H1 (cell line): ENCODE measurements at regions not wholly inside any gene's neighbourhood (a gene's known extent, or its start where the extent isn't known, plus 50 kb on each side); places are given as distances from the start of the nearest gene placed in this dataset.

Experiments used
- CTCF ChIA-PET: fragments of 300-600 bp; sonication (Branson Sonifier 250); formaldehyde crosslinking; loops from one replicate; lab custom pipeline; 2021; ENCODE audit not compliant: partially characterized antibody; lab: Charles Lee
- POLR2A ChIA-PET: fragments of 300-600 bp; sonication (Branson Sonifier 250); formaldehyde crosslinking; loops from one replicate; lab custom pipeline; 2021; ENCODE audit warnings: inconsistent platforms; ENCODE audit not compliant: partially characterized antibody; lab: Charles Lee
- DNase-seq, 2 experiments: peaks; one replicate each; pipeline versions ENCODE4 v3.0.0 to v3.0.0-alpha.2; 2010 to 2022; ENCODE audit warnings: low spot score in 2 of 2, low read depth in 1 of 2, mixed read lengths in 1 of 2
- FAIRE-seq: peaks from 2 replicates; lab custom pipeline; 2011; peaks lifted over from hg19 to GRCh38; lab: Jason Lieb, UNC
- H2AFZ ChIP-seq: 2 replicates; pipeline ENCODE4 v1.8.1; 2012; ENCODE audit warnings: low read length, inconsistent platforms
- H2AK5ac ChIP-seq: 2 replicates; pipeline ENCODE4 v1.6.1; 2013; ENCODE audit warnings: low read depth, low read length
- H2BK120ac ChIP-seq: replicated peaks from 2 replicates; pipeline ENCODE3; 2013; ENCODE audit warnings: low read depth, low read length, inconsistent platforms
- H2BK12ac ChIP-seq: 2 replicates; pipeline ENCODE4 v1.6.1; 2013; ENCODE audit warnings: low read depth, low read length
- H2BK15ac ChIP-seq: 2 replicates; pipeline ENCODE4 v1.6.1; 2013; ENCODE audit warnings: low read length
- H2BK20ac ChIP-seq: 2 replicates; pipeline ENCODE4 v1.6.1; 2013; ENCODE audit warnings: low read length
- H2BK5ac ChIP-seq: 2 replicates; pipeline ENCODE4 v1.6.1; 2013; ENCODE audit warnings: low read depth, low read length
- H3K14ac ChIP-seq: 2 replicates; pipeline ENCODE4 v1.6.1; 2013; ENCODE audit warnings: inconsistent platforms; ENCODE audit not compliant: insufficient read length
- H3K18ac ChIP-seq: 2 replicates; pipeline ENCODE4 v1.6.1; 2013; ENCODE audit warnings: low read length; ENCODE audit errors: extremely low read depth
- H3K23ac ChIP-seq: 2 replicates; pipeline ENCODE4 v1.6.1; 2013; ENCODE audit warnings: inconsistent platforms; ENCODE audit not compliant: insufficient read length
- H3K23me2 ChIP-seq: 2 replicates; pipeline ENCODE4 v1.6.1; 2013; ENCODE audit warnings: low read depth, low read length
- H3K27ac ChIP-seq: 2 replicates; pipeline ENCODE4 v1.6.1; 2011; ENCODE audit warnings: low read depth, low read length, inconsistent platforms
- H3K27me3 ChIP-seq, 4 experiments: replicated peaks in 1 of 4; 1 replicate in 1 of 4; 2 replicates in 3 of 4; pipeline versions ENCODE4 v1.6.1 to v1.8.1; 2011 to 2013; ENCODE audit warnings: low read length in 3 of 4, mild to moderate bottlenecking in 3 of 4, inconsistent platforms in 2 of 4, mixed read lengths in 2 of 4, moderate library complexity in 1 of 4; ENCODE audit not compliant: control insufficient read depth in 3 of 4, insufficient read depth in 3 of 4; ENCODE audit errors: extremely low read depth in 1 of 4
- H3K36me3 ChIP-seq, 4 experiments: 2 replicates each; pipeline versions ENCODE4 v1.6.1 to v1.8.1; 2011 to 2013; ENCODE audit warnings: mild to moderate bottlenecking in 4 of 4, low read length in 3 of 4, moderate library complexity in 2 of 4, control low read depth in 1 of 4, inconsistent platforms in 1 of 4; ENCODE audit not compliant: insufficient read depth in 4 of 4, control insufficient read depth in 2 of 4
- H3K4ac ChIP-seq: replicated peaks from 2 replicates; pipeline ENCODE3; 2013; ENCODE audit warnings: low read length, low read depth, mixed read lengths, inconsistent platforms; ENCODE audit not compliant: insufficient read length
- H3K4me1 ChIP-seq, 4 experiments: replicated peaks in 1 of 4; 1 replicate in 1 of 4; 2 replicates in 3 of 4; pipeline versions ENCODE4 v1.6.1 to v1.8.1; 2011 to 2013; ENCODE audit warnings: low read length in 3 of 4, inconsistent platforms in 2 of 4, mixed read lengths in 1 of 4; ENCODE audit not compliant: insufficient read depth in 4 of 4, control insufficient read depth in 3 of 4
- H3K4me2 ChIP-seq, 2 experiments: 2 replicates each; pipeline versions ENCODE4 v1.6.1 to v1.8.1; 2011 to 2013; ENCODE audit warnings: low read depth in 2 of 2, low read length in 2 of 2, control low read depth in 1 of 2, inconsistent platforms in 1 of 2, mild to moderate bottlenecking in 1 of 2; ENCODE audit not compliant: insufficient read depth in 1 of 2
- H3K4me3 ChIP-seq, 4 experiments: fragments of 200-600, 300-600 bp in 1 of 4; sonication (generic), shearing (Covaris generic), sonication (Bioruptor Twin) in 1 of 4; 2 replicates each; pipeline versions ENCODE4 v1.5.1 to v1.8.1; 2011 to 2016; ENCODE audit warnings: low read length in 4 of 4, low read depth in 3 of 4, control low read depth in 2 of 4, inconsistent platforms in 2 of 4, mild to moderate bottlenecking in 2 of 4, mixed read lengths in 1 of 4, moderate library complexity in 1 of 4; ENCODE audit not compliant: insufficient read depth in 2 of 4; ENCODE audit errors: extremely low read depth in 1 of 4
- H3K56ac ChIP-seq: replicated peaks from 2 replicates; pipeline ENCODE3; 2013; ENCODE audit warnings: low read depth, mild to moderate bottlenecking, mixed read lengths, low read length, inconsistent platforms; ENCODE audit not compliant: insufficient read length
- H3K79me1 ChIP-seq: 2 replicates; pipeline ENCODE4 v1.6.1; 2013; ENCODE audit warnings: low read depth, low read length, control low read depth
- H3K79me2 ChIP-seq, 2 experiments: 2 replicates each; pipeline versions ENCODE4 v1.6.1 to v1.8.1; 2012 to 2013; ENCODE audit warnings: low read length in 2 of 2, mild to moderate bottlenecking in 2 of 2, inconsistent platforms in 1 of 2; ENCODE audit not compliant: insufficient read depth in 2 of 2, control insufficient read depth in 1 of 2
- H3K9ac ChIP-seq, 4 experiments: replicated peaks in 1 of 4; 1 replicate in 1 of 4; 2 replicates in 3 of 4; pipeline versions ENCODE4 v1.6.1 to v1.8.1; 2011 to 2013; ENCODE audit warnings: low read depth in 3 of 4, low read length in 3 of 4, control low read depth in 2 of 4, mild to moderate bottlenecking in 2 of 4, moderate library complexity in 2 of 4, inconsistent platforms in 1 of 4; ENCODE audit errors: extremely low read depth in 1 of 4
- H3K9me3 ChIP-seq, 2 experiments: 2 replicates each; pipeline versions ENCODE4 v1.6.1 to v1.8.1; 2012 to 2013; ENCODE audit warnings: mild to moderate bottlenecking in 2 of 2, moderate library complexity in 2 of 2, control low read depth in 1 of 2, inconsistent platforms in 1 of 2, low read depth in 1 of 2, low read length in 1 of 2, mixed read lengths in 1 of 2; ENCODE audit not compliant: insufficient read depth in 2 of 2
- H4K20me1 ChIP-seq, 2 experiments: replicated peaks in 1 of 2; 2 replicates each; pipeline versions ENCODE3 to v1.8.1; 2011 to 2013; ENCODE audit warnings: inconsistent platforms in 2 of 2, low read length in 2 of 2, mild to moderate bottlenecking in 1 of 2; ENCODE audit not compliant: insufficient read depth in 2 of 2, control insufficient read depth in 1 of 2
- H4K5ac ChIP-seq: 2 replicates; pipeline ENCODE4 v1.6.1; 2013; ENCODE audit warnings: low read length, low read depth, mixed read lengths, inconsistent platforms; ENCODE audit not compliant: insufficient read length
- H4K8ac ChIP-seq: 2 replicates; pipeline ENCODE4 v1.8.0; 2013; ENCODE audit warnings: mild to moderate bottlenecking, moderate library complexity, low read length, inconsistent platforms; ENCODE audit not compliant: insufficient read depth; ENCODE audit errors: extremely low read depth
- H4K91ac ChIP-seq: replicated peaks from 2 replicates; pipeline ENCODE3; 2013; ENCODE audit warnings: low read length, mixed read lengths, inconsistent platforms; ENCODE audit not compliant: insufficient read length
- BCL11A ChIP-seq, 2 experiments: IDR thresholded peaks; one replicate each; pipeline ENCODE4 v1.6.1; 2011; ENCODE audit warnings: low read depth in 2 of 2, low read length in 2 of 2, mild to moderate bottlenecking in 2 of 2
- CEBPB ChIP-seq: IDR thresholded peaks from 2 replicates; pipeline ENCODE4 v1.6.1; 2012; ENCODE audit warnings: low read depth, low read length
- CTCF ChIP-seq, 3 experiments: IDR thresholded peaks; 1 replicate in 2 of 3; 2 replicates in 1 of 3; pipeline versions ENCODE4 v1.5.1 to v1.6.1; 2011; ENCODE audit warnings: low read length in 3 of 3, mild to moderate bottlenecking in 3 of 3, inconsistent platforms in 2 of 3, low read depth in 1 of 3, moderate library complexity in 1 of 3; ENCODE audit not compliant: insufficient read depth in 1 of 3; ENCODE audit errors: control extremely low read depth in 1 of 3
- HDAC2 ChIP-seq, 2 experiments: fragments of 300-600 bp in 1 of 2; sonication (generic) in 1 of 2; IDR thresholded peaks; 2 replicates each; pipeline ENCODE4 v1.6.1; 2011 to 2012; ENCODE audit warnings: low read depth in 2 of 2, low read length in 2 of 2, mild to moderate bottlenecking in 2 of 2, moderate library complexity in 2 of 2, borderline replicate concordance in 1 of 2, inconsistent platforms in 1 of 2
- HDAC6 ChIP-seq: IDR thresholded peaks from one replicate; pipeline ENCODE4 v1.7.1; 2012; ENCODE audit warnings: low read depth, mild to moderate bottlenecking, inconsistent platforms, low read length, moderate library complexity
- TEAD4 ChIP-seq: IDR thresholded peaks from 2 replicates; pipeline ENCODE4 v1.6.1; 2012; ENCODE audit warnings: low read depth, low read length, inconsistent platforms, mixed read lengths
- WGBS, 2 experiments: shearing (Covaris generic) in 1 of 2; methylation state at CpG; one replicate each; pipeline versions ENCODE4 v1.1.6 to v1.1.7; 2013 to 2015; ENCODE audit warnings: low lambda C conversion rate in 2 of 2, mixed read lengths in 2 of 2, inconsistent platforms in 1 of 2, low coverage in 1 of 2, missing lambda C conversion rate in 1 of 2; ENCODE audit not compliant: insufficient replicate concordance in 2 of 2, insufficient coverage in 1 of 2, insufficient read length in 1 of 2; ENCODE audit errors: extremely low coverage in 1 of 2, missing lambda C conversion rate in 1 of 2; 5-methylcytosine and 5-hydroxymethylcytosine counted together

- no peaks in the 10 kb centered on the region for H3K27me3 ChIP-seq
- H2AFZ ChIP-seq, result no peak overlapping the region
- no peaks in the 10 kb centered on the region for H4K20me1 ChIP-seq
- no peak overlapping the region for H3K4me2 ChIP-seq
- H3K36me3 ChIP-seq, result no peaks in the 10 kb centered on the region
- H4K8ac ChIP-seq, result no peak overlapping the region
- H3K14ac ChIP-seq, result no peak overlapping the region
- POLR2A ChIA-PET, result no interaction called here
- H3K4me1 ChIP-seq, result no peaks in the 10 kb centered on the region
- no peak overlapping the region for H2BK120ac ChIP-seq
- no peak overlapping the region for H2BK5ac ChIP-seq
- no peak for DNase-seq
- no peaks in the 10 kb centered on the region for H3K79me2 ChIP-seq
- no peak overlapping the region for H2BK15ac ChIP-seq
- H3K18ac ChIP-seq, result no peak overlapping the region
- H3K4ac ChIP-seq, result no peak overlapping the region
- no peaks in the 10 kb centered on the region for H3K9me3 ChIP-seq
- no peak overlapping the region for H2BK20ac ChIP-seq
- H3K27ac ChIP-seq, result no peak overlapping the region
- H3K23ac ChIP-seq, result no peak overlapping the region
- H3K4me3 ChIP-seq, result no peak overlapping the region
- TF ChIP-seq TEAD4 (no peak), CTCF (IDR thresholded peaks at IDR 0.05; ENCODE audit: control extremely low read depth in 1 of 3, insufficient read depth in 1 of 3, low read depth in 1 of 3, low read length in 3 of 3) (no peak), HDAC2 (IDR thresholded peaks at IDR 0.05; ENCODE audit: borderline replicate concordance in 1 of 2, low read depth in 2 of 2, low read length in 2 of 2) (no peak), BCL11A (IDR thresholded peaks at IDR 0.05; ENCODE audit: low read depth in 2 of 2, low read length in 2 of 2) (no peak), HDAC6 (no peak), CEBPB (no peak)
- TF ChIP-seq, all 59 proteins: peak for 0
- WGBS, 2 experiments, result 94% methylated on average over 3 of the region's 3 CpGs; no CpG with 5 or more reads in 1 of the 2 experiments
- no peak overlapping the region for H4K91ac ChIP-seq
- H2BK12ac ChIP-seq, result no peak overlapping the region
- no peak overlapping the region for H3K56ac ChIP-seq
- CTCF ChIA-PET, result interaction anchor here (0.6 to 1.2 kb wide), 4 partner anchors 40 to 948 kb away, joined by 3 to 4 read pairs (median 4); no protein-coding TSS in a partner anchor
- no peaks in the 10 kb centered on the region for H3K79me1 ChIP-seq
- no peak overlapping the region for H3K9ac ChIP-seq
- H3K23me2 ChIP-seq, result no peaks in the 10 kb centered on the region
- no peak for FAIRE-seq
- H2AK5ac ChIP-seq, result no peak overlapping the region
- H4K5ac ChIP-seq, result no peak overlapping the region
Measured at GRCh38 chr3:4147556-4148118, 155.5 kb upstream of the SETMAR start.
